HepG2 (cell line): ENCODE measurements at regions not wholly inside any gene's neighbourhood (a gene's known extent, or its start where the extent isn't known, plus 50 kb on each side); places are given as distances from the start of the nearest gene placed in this dataset.

ENCODE experiments used
- ATAC-seq: fragments of 200-7000 bp; cut with Tn5 transposase; 3 replicates; pipeline ENCODE4 v1.9.1; 2020; ENCODE audit warnings: mild to moderate bottlenecking, moderate library complexity
- BruUV-seq: library from RNA; stranded (reverse); fragments of 400-500 nt; replicated peaks from 2 replicates; lab custom pipeline; 2021; lab: Mats Ljungman, UMichigan
- CTCF ChIA-PET: fragments of 300-600 bp; formaldehyde crosslinking; extraction: SDS; loops from one replicate; lab custom pipeline; 2021; ENCODE audit warnings: low total read pairs, inconsistent platforms, low intra/inter-chr PET ratio; lab: Yijun Ruan, JAX
- POLR2A ChIA-PET: fragments of 350-600 bp; sonication (Branson Sonifier 250); formaldehyde crosslinking; loops from one replicate; lab custom pipeline; 2020; ENCODE audit warnings: antibody characterized with exemption, inconsistent platforms; lab: Yijun Ruan, JAX
- DNase-seq: peaks from one replicate; pipeline ENCODE4 v3.0.0-alpha.2; 2015; ENCODE audit warnings: low spot score
- FAIRE-seq: peaks from 3 replicates; lab custom pipeline; 2011; peaks lifted over from hg19 to GRCh38; lab: Jason Lieb, UNC
- H2AFZ ChIP-seq: one replicate; pipeline ENCODE4 v1.6.1; 2011; ENCODE audit warnings: low read length, inconsistent platforms
- H3K27ac ChIP-seq: fragments of 300-600 bp; 3 replicates; pipeline ENCODE4 v1.8.0; 2011; ENCODE audit warnings: mixed run types, mild to moderate bottlenecking, mixed read lengths, low read length, inconsistent platforms; ENCODE audit not compliant: insufficient read depth; ENCODE audit errors: extremely low read length
- H3K27me3 ChIP-seq, 2 experiments: fragments of 200-600 bp in 1 of 2; 2 replicates in 1 of 2; 3 replicates in 1 of 2; pipeline versions ENCODE4 v1.6.0 to v1.8.0; 2011; ENCODE audit warnings: low read length in 2 of 2, mild to moderate bottlenecking in 2 of 2, moderate library complexity in 2 of 2, inconsistent platforms in 1 of 2; ENCODE audit not compliant: insufficient read depth in 2 of 2, control insufficient read depth in 1 of 2
- H3K36me3 ChIP-seq, 2 experiments: fragments of 200-600 bp in 1 of 2; replicated peaks in 1 of 2; 2 replicates in 1 of 2; 3 replicates in 1 of 2; pipeline versions ENCODE4 v1.5.1 to v1.8.0; 2011; ENCODE audit warnings: low read length in 2 of 2, inconsistent platforms in 1 of 2; ENCODE audit not compliant: insufficient read depth in 2 of 2, control insufficient read depth in 1 of 2
- H3K4me1 ChIP-seq: 2 replicates; pipeline ENCODE4 v1.5.1; 2012; ENCODE audit warnings: low read length, inconsistent platforms; ENCODE audit not compliant: insufficient read depth
- H3K4me2 ChIP-seq: 2 replicates; pipeline ENCODE4 v1.6.0; 2011; ENCODE audit warnings: low read depth, low read length, inconsistent platforms
- H3K4me3 ChIP-seq, 3 experiments: fragments of 200-600 bp in 1 of 3; sonication (generic), shearing (Covaris generic) in 1 of 3; replicated peaks in 1 of 3; 2 replicates each; pipeline ENCODE4 v1.5.1; 2011 to 2016; ENCODE audit warnings: low read length in 3 of 3, inconsistent platforms in 2 of 3, low read depth in 2 of 3, mild to moderate bottlenecking in 2 of 3, control low read depth in 1 of 3, mixed read lengths in 1 of 3; ENCODE audit not compliant: insufficient read depth in 1 of 3
- H3K79me2 ChIP-seq: one replicate; pipeline ENCODE4 v1.6.1; 2011; ENCODE audit warnings: low read length, inconsistent platforms; ENCODE audit not compliant: insufficient read depth
- H3K9ac ChIP-seq: 2 replicates; pipeline ENCODE4 v1.6.0; 2011; ENCODE audit warnings: mild to moderate bottlenecking, low read depth, low read length, inconsistent platforms; ENCODE audit not compliant: insufficient read depth
- H3K9me3 ChIP-seq: 2 replicates; pipeline ENCODE4 v1.5.1; 2012; ENCODE audit warnings: mild to moderate bottlenecking, low read length
- H4K20me1 ChIP-seq: 2 replicates; pipeline ENCODE4 v1.6.0; 2011; ENCODE audit warnings: inconsistent platforms, mild to moderate bottlenecking, low read length, moderate library complexity; ENCODE audit not compliant: insufficient read depth
- ERF ChIP-seq: IDR thresholded peaks from 2 replicates; pipeline ENCODE4 v1.6.1; 2018; ENCODE audit warnings: missing biosample characterization, missing genetic modification reagents
- FOXJ3 ChIP-seq: sonication (generic); formaldehyde crosslinking; IDR thresholded peaks from 2 replicates; pipeline ENCODE4 v1.4.0; 2020; ENCODE audit warnings: missing genetic modification reagents, mild to moderate bottlenecking, borderline replicate concordance
- HOXA3 ChIP-seq: sonication (generic); formaldehyde crosslinking; IDR thresholded peaks from 2 replicates; pipeline ENCODE4 v1.5.0; 2020; ENCODE audit warnings: missing genetic modification reagents
- MYNN ChIP-seq: sonication (generic); formaldehyde crosslinking; IDR thresholded peaks from 2 replicates; pipeline ENCODE4 v1.4.0; 2020; ENCODE audit warnings: mild to moderate bottlenecking, low read depth, missing genetic modification reagents
- NCOR1 ChIP-seq: fragments of 200-600 bp; sonication (generic); IDR thresholded peaks from 2 replicates; pipeline ENCODE4 v1.7.0; 2017; ENCODE audit warnings: antibody characterized with exemption, low read length, borderline replicate concordance
- NRL ChIP-seq: sonication (generic); formaldehyde crosslinking; IDR thresholded peaks from 2 replicates; pipeline ENCODE4 v1.5.0; 2020; ENCODE audit warnings: missing genetic modification reagents, mild to moderate bottlenecking, moderate library complexity, borderline replicate concordance
- POLR2AphosphoS5 ChIP-seq: IDR thresholded peaks from 2 replicates; pipeline ENCODE4 v1.6.1; 2012; ENCODE audit warnings: low read depth, low read length
- SRY ChIP-seq: sonication (generic); formaldehyde crosslinking; IDR thresholded peaks from 2 replicates; pipeline ENCODE4 v1.8.0; 2022; ENCODE audit warnings: mild to moderate bottlenecking, missing genetic modification reagents
- TCF12 ChIP-seq, 2 experiments: fragments of 450-650 bp in 1 of 2; sonication (generic) in 1 of 2; formaldehyde crosslinking in 1 of 2; IDR thresholded peaks; 2 replicates each; pipeline versions ENCODE4 v1.6.1 to v1.8.0; 2017 to 2022; ENCODE audit warnings: antibody characterized with exemption in 1 of 2, mild to moderate bottlenecking in 1 of 2, missing genetic modification reagents in 1 of 2, moderate library complexity in 1 of 2
- ZNF354B ChIP-seq: sonication (generic); formaldehyde crosslinking; IDR thresholded peaks from 2 replicates; pipeline ENCODE4 v1.8.0; 2022; ENCODE audit warnings: mild to moderate bottlenecking, missing genetic modification reagents
- ZNF644 ChIP-seq: IDR thresholded peaks from 2 replicates; pipeline ENCODE4 v1.6.1; 2016; ENCODE audit warnings: low read depth
- WGBS: methylation state at CpG from one replicate; pipeline ENCODE4 v1.1.6; 2017; ENCODE audit warnings: low lambda C conversion rate; 5-methylcytosine and 5-hydroxymethylcytosine counted together
- in situ Hi-C: cut with HindIII; loops from 2 replicates; pipeline ENCODE4 v1.10.0; 2017; ENCODE audit warnings: low pct_unique_long_range_greater_than_20kb; ENCODE audit not compliant: extremely low pct_ligation_motif_present
- intact Hi-C: fragments of 100-400 bp; cut with micrococcal nuclease; formaldehyde crosslinking; loops from one replicate; pipeline ENCODE4 v1.10.0; 2022; ENCODE audit not compliant: unreplicated experiment
- TF ChIP-seq, protein P1 (sequence below): sonication (generic); formaldehyde crosslinking; IDR thresholded peaks from 2 replicates; pipeline ENCODE4 v1.9.0; 2021; ENCODE audit warnings: missing genetic modification reagents, borderline replicate concordance
- TF ChIP-seq, protein P2 (sequence below): sonication (generic); formaldehyde crosslinking; IDR thresholded peaks from 2 replicates; pipeline ENCODE4 v1.4.0; 2020; ENCODE audit warnings: missing genetic modification reagents
- TF ChIP-seq, protein P3 (sequence below): sonication (generic); formaldehyde crosslinking; IDR thresholded peaks from 2 replicates; pipeline ENCODE4 v1.4.0; 2020; ENCODE audit warnings: mild to moderate bottlenecking, missing genetic modification reagents
- TF ChIP-seq, protein P4 (sequence below): sonication (generic); formaldehyde crosslinking; IDR thresholded peaks from 2 replicates; pipeline ENCODE4 v1.4.0; 2020; ENCODE audit warnings: missing genetic modification reagents

DNA sequence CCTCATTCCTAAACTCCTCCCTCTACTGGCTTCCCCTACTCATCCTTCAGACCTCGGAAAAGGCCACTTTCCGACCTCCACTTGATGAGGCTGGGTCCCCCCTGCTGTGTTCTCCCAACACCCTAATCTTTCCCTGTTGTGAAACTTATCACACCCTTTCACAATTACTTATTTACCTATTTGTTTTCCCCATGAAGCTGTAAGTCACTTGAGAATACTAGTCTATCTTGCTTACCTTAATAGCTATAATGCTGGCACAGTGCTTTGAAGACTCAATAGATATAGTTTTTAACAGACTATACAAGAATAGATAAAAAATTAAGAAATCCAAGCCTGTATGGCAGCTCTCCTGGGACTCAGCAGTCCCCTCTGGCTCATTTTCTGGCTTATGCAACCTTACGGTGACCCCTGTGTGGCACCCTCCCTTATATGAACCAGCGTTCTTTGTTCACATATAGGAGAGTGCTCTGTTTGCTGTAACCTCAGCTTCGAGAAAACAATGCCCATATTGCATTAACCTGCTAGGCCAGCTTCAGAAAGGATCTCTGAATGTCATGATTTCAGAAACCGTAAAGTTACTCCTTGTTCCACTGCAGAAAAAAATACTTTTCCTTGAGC lies 220.4 kb upstream of the PKDCC start:
- intact Hi-C loops (no loop called here), in situ Hi-C loops (no loop called here)
- Histone ChIP-seq H3K4me1 (peaks cover 29% of the 10 kb centered on the region), H3K79me2 (no peaks in the 10 kb centered on the region), H3K36me3 (no peaks in the 10 kb centered on the region), H3K27me3 (peaks cover 0 to 57% of the 10 kb centered on the region in 2 experiments; a peak in 4 of 5 replicates), H3K4me2 (peak overlapping the region; percentile 46), H3K4me3 (peak overlapping the region in 1 of 3 experiments; percentile 12; a peak in 2 of 6 replicates), H3K27ac (no peak overlapping the region), H2AFZ (no peak overlapping the region), H3K9me3 (no peaks in the 10 kb centered on the region), H4K20me1 (no peaks in the 10 kb centered on the region), H3K9ac (no peak overlapping the region)
- POLR2A ChIA-PET: interaction anchor here (0.9 to 2.3 kb wide), 6 partner anchors 21 to 229 kb away, joined by 3 to 17 read pairs (median 6); partner anchors contain the start of gene PKDCC
- BruUV-seq: no TSS peak
- DNase-seq (peak; percentile 74), ATAC-seq (peak; percentile 88), FAIRE-seq (no peak)
- CTCF ChIA-PET: no interaction called here
- WGBS: 0% methylated on average over 6 of the region's 6 CpGs
- TF ChIP-seq ZNF644 (0 out of 2 replicates have a peak, but pooled peaks have one; percentile 10), HOXA3 (CRISPR knock-in tag) (0 out of 2 replicates have a peak, but pooled peaks have one; percentile 27), POLR2AphosphoS5 (no peak), ERF (CRISPR knock-in tag) (no peak), NRL (no peak), MYNN (CRISPR knock-in tag) (no peak), NCOR1 (no peak; the same call in 1 of the 2 replicates), FOXJ3 (CRISPR knock-in tag) (peak; percentile 57; the same call in 1 of the 2 replicates), SRY (CRISPR knock-in tag) (no peak), ZNF354B (CRISPR knock-in tag) (no peak), TCF12 (IDR thresholded peaks at IDR 0.05) (no peak), TCF12 (CRISPR knock-in tag; IDR thresholded peaks at IDR 0.05) (no peak)
- TF ChIP-seq, protein P1, sequence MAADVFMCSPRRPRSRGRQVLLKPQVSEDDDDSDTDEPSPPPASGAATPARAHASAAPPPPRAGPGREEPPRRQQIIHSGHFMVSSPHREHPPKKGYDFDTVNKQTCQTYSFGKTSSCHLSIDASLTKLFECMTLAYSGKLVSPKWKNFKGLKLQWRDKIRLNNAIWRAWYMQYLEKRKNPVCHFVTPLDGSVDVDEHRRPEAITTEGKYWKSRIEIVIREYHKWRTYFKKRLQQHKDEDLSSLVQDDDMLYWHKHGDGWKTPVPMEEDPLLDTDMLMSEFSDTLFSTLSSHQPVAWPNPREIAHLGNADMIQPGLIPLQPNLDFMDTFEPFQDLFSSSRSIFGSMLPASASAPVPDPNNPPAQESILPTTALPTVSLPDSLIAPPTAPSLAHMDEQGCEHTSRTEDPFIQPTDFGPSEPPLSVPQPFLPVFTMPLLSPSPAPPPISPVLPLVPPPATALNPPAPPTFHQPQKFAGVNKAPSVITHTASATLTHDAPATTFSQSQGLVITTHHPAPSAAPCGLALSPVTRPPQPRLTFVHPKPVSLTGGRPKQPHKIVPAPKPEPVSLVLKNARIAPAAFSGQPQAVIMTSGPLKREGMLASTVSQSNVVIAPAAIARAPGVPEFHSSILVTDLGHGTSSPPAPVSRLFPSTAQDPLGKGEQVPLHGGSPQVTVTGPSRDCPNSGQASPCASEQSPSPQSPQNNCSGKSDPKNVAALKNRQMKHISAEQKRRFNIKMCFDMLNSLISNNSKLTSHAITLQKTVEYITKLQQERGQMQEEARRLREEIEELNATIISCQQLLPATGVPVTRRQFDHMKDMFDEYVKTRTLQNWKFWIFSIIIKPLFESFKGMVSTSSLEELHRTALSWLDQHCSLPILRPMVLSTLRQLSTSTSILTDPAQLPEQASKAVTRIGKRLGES (CRISPR knock-in tag): peak; percentile 9; the same call in 1 of the 2 replicates
- TF ChIP-seq, protein P2, sequence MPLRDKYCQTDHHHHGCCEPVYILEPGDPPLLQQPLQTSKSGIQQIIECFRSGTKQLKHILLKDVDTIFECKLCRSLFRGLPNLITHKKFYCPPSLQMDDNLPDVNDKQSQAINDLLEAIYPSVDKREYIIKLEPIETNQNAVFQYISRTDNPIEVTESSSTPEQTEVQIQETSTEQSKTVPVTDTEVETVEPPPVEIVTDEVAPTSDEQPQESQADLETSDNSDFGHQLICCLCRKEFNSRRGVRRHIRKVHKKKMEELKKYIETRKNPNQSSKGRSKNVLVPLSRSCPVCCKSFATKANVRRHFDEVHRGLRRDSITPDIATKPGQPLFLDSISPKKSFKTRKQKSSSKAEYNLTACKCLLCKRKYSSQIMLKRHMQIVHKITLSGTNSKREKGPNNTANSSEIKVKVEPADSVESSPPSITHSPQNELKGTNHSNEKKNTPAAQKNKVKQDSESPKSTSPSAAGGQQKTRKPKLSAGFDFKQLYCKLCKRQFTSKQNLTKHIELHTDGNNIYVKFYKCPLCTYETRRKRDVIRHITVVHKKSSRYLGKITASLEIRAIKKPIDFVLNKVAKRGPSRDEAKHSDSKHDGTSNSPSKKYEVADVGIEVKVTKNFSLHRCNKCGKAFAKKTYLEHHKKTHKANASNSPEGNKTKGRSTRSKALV (CRISPR knock-in tag): peak; percentile 25; the same call in 1 of the 2 replicates
- TF ChIP-seq, protein P3, sequence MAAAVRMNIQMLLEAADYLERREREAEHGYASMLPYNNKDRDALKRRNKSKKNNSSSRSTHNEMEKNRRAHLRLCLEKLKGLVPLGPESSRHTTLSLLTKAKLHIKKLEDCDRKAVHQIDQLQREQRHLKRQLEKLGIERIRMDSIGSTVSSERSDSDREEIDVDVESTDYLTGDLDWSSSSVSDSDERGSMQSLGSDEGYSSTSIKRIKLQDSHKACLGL (CRISPR knock-in tag): no peak
- TF ChIP-seq, protein P4, sequence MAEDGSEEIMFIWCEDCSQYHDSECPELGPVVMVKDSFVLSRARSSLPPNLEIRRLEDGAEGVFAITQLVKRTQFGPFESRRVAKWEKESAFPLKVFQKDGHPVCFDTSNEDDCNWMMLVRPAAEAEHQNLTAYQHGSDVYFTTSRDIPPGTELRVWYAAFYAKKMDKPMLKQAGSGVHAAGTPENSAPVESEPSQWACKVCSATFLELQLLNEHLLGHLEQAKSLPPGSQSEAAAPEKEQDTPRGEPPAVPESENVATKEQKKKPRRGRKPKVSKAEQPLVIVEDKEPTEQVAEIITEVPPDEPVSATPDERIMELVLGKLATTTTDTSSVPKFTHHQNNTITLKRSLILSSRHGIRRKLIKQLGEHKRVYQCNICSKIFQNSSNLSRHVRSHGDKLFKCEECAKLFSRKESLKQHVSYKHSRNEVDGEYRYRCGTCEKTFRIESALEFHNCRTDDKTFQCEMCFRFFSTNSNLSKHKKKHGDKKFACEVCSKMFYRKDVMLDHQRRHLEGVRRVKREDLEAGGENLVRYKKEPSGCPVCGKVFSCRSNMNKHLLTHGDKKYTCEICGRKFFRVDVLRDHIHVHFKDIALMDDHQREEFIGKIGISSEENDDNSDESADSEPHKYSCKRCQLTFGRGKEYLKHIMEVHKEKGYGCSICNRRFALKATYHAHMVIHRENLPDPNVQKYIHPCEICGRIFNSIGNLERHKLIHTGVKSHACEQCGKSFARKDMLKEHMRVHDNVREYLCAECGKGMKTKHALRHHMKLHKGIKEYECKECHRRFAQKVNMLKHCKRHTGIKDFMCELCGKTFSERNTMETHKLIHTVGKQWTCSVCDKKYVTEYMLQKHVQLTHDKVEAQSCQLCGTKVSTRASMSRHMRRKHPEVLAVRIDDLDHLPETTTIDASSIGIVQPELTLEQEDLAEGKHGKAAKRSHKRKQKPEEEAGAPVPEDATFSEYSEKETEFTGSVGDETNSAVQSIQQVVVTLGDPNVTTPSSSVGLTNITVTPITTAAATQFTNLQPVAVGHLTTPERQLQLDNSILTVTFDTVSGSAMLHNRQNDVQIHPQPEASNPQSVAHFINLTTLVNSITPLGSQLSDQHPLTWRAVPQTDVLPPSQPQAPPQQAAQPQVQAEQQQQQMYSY (CRISPR knock-in tag): no peak
